GM23338 (cell line): ENCODE measurements at regions not wholly inside any gene's neighbourhood (a gene's known extent, or its start where the extent isn't known, plus 50 kb on each side); places are given as distances from the start of the nearest gene placed in this dataset.
"Not testable (repeated sequence)": the region's sequence is repeated elsewhere in the genome, so short reads cannot be mapped to it uniquely, and the experiment has no call there.

Experiments
- CREB1 ChIP-seq: fragments of 250-450 bp; sonication (Bioruptor Pico); IDR thresholded peaks from 2 replicates; pipeline ENCODE4 v1.5.0; 2020; ENCODE audit warnings: low read depth, mild to moderate bottlenecking, moderate library complexity
- CTCF ChIP-seq, 2 experiments: fragments of 200-600 bp in 1 of 2; sonication (generic) in 1 of 2; conservative IDR thresholded peaks; 2 replicates each; pipeline versions ENCODE4 v1.5.1 to v1.6.1; 2016 to 2017; ENCODE audit warnings: antibody characterized with exemption in 2 of 2, low read depth in 2 of 2, mild to moderate bottlenecking in 2 of 2, moderate library complexity in 1 of 2
- ETS1 ChIP-seq: IDR thresholded peaks from 2 replicates; pipeline ENCODE4 v1.6.1; 2016; ENCODE audit warnings: antibody characterized with exemption
- EZH2 ChIP-seq: fragments of 200-600 bp; sonication (generic); IDR thresholded peaks from one replicate; pipeline ENCODE4 v1.8.0; 2017; ENCODE audit warnings: antibody characterized with exemption, mild to moderate bottlenecking, low read depth; ENCODE audit not compliant: unreplicated experiment
- EZH2phosphoT487 ChIP-seq: fragments of 200-600 bp; sonication (generic); IDR thresholded peaks from one replicate; pipeline ENCODE4 v1.8.1; 2018; ENCODE audit warnings: antibody characterized with exemption; ENCODE audit not compliant: unreplicated experiment
- JUNB ChIP-seq: IDR thresholded peaks from one replicate; pipeline ENCODE4 v1.6.1; 2016; ENCODE audit warnings: antibody characterized with exemption; ENCODE audit not compliant: unreplicated experiment
- POLR2AphosphoS5 ChIP-seq: IDR thresholded peaks from 2 replicates; pipeline ENCODE4 v1.6.1; 2016; ENCODE audit warnings: antibody characterized with exemption, low read depth
- ZNF114 ChIP-seq: fragments of 250-450 bp; sonication (Bioruptor Pico); IDR thresholded peaks from 2 replicates; pipeline ENCODE4 v1.5.0; 2020; ENCODE audit warnings: mild to moderate bottlenecking, moderate library complexity
- ZNF331 ChIP-seq: fragments of 250-450 bp; sonication (Bioruptor Pico); IDR thresholded peaks from 2 replicates; pipeline ENCODE4 v1.5.0; 2020; ENCODE audit warnings: low read depth, mild to moderate bottlenecking, moderate library complexity
- TF ChIP-seq, protein P1 (sequence below): IDR thresholded peaks from one replicate; pipeline ENCODE4 v1.6.1; 2018; ENCODE audit warnings: antibody characterized with exemption; ENCODE audit not compliant: unreplicated experiment

- TF ChIP-seq CTCF (conservative IDR thresholded peaks at IDR 0.05; ENCODE audit: low read depth in 2 of 2); EZH2; EZH2phosphoT487; ETS1; POLR2AphosphoS5; CREB1 (CRISPR knock-in tag); JUNB; ZNF331 (CRISPR knock-in tag); ZNF114 (CRISPR knock-in tag): not testable (repeated sequence)
- TF ChIP-seq, protein P1, sequence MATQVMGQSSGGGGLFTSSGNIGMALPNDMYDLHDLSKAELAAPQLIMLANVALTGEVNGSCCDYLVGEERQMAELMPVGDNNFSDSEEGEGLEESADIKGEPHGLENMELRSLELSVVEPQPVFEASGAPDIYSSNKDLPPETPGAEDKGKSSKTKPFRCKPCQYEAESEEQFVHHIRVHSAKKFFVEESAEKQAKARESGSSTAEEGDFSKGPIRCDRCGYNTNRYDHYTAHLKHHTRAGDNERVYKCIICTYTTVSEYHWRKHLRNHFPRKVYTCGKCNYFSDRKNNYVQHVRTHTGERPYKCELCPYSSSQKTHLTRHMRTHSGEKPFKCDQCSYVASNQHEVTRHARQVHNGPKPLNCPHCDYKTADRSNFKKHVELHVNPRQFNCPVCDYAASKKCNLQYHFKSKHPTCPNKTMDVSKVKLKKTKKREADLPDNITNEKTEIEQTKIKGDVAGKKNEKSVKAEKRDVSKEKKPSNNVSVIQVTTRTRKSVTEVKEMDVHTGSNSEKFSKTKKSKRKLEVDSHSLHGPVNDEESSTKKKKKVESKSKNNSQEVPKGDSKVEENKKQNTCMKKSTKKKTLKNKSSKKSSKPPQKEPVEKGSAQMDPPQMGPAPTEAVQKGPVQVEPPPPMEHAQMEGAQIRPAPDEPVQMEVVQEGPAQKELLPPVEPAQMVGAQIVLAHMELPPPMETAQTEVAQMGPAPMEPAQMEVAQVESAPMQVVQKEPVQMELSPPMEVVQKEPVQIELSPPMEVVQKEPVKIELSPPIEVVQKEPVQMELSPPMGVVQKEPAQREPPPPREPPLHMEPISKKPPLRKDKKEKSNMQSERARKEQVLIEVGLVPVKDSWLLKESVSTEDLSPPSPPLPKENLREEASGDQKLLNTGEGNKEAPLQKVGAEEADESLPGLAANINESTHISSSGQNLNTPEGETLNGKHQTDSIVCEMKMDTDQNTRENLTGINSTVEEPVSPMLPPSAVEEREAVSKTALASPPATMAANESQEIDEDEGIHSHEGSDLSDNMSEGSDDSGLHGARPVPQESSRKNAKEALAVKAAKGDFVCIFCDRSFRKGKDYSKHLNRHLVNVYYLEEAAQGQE = not testable (repeated sequence)
Measured at GRCh38 chr10:42235241-42235640, 403.1 kb downstream of the ZNF33B start.
